ENCODE measurements at regions not wholly inside any gene's neighbourhood (a gene's known extent, or its start where the extent isn't known, plus 50 kb on each side); places are given as distances from the start of the nearest gene placed in this dataset.

DNA sequence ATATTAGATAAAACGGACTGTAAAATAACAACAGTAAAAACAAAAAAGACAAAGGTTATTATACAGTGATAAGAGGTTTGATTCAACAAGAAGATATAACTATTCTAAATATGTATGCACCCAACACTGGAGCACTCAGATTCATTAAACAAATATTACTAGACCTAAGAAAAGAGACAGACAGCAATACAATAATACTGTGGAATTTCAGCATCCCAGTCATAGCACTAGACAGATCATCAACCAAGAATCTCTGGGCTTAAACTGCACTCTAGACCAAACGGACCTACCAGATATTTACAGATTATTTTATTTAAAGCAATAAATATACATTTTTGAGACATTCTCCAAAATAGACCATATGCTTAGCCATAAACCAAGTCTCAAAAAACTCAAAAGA, 263.8 kb downstream of the C6orf118 start:
- Histone ChIP-seq H3K9me3 (ENCODE audit: low read depth) (no peaks in the 10 kb centered on the region), H3K4me1 (ENCODE audit: insufficient read depth) (no peaks in the 10 kb centered on the region), H2AFZ (no peak overlapping the region), H3K4me2 (no peak overlapping the region), H3K79me2 (no peaks in the 10 kb centered on the region), H3K27me3 (no peaks in the 10 kb centered on the region), H4K20me1 (ENCODE audit: insufficient read depth, poor library complexity, severe bottlenecking) (no peaks in the 10 kb centered on the region), H3K27ac (no peak overlapping the region), H3K36me3 (replicated peaks; ENCODE audit: insufficient read depth, low read depth) (no peaks in the 10 kb centered on the region), H3K9me2 (replicated peaks; ENCODE audit: insufficient read depth) (no peaks in the 10 kb centered on the region), H3K4me3 (no peak overlapping the region)
- WGBS (ENCODE audit: low lambda C conversion rate, missing lambda C conversion rate), result 76% methylated on average over 2 of the region's 2 CpGs
- no peak for DNase-seq (ENCODE audit: low spot score)
- TF ChIP-seq EZH2 (IDR thresholded peaks at IDR 0.05; ENCODE audit: borderline replicate concordance) (no peak), EZH2phosphoT487 (IDR thresholded peaks at IDR 0.05; ENCODE audit: low read depth, severe bottlenecking, unreplicated experiment) (no peak)
- TF ChIP-seq, protein P1, sequence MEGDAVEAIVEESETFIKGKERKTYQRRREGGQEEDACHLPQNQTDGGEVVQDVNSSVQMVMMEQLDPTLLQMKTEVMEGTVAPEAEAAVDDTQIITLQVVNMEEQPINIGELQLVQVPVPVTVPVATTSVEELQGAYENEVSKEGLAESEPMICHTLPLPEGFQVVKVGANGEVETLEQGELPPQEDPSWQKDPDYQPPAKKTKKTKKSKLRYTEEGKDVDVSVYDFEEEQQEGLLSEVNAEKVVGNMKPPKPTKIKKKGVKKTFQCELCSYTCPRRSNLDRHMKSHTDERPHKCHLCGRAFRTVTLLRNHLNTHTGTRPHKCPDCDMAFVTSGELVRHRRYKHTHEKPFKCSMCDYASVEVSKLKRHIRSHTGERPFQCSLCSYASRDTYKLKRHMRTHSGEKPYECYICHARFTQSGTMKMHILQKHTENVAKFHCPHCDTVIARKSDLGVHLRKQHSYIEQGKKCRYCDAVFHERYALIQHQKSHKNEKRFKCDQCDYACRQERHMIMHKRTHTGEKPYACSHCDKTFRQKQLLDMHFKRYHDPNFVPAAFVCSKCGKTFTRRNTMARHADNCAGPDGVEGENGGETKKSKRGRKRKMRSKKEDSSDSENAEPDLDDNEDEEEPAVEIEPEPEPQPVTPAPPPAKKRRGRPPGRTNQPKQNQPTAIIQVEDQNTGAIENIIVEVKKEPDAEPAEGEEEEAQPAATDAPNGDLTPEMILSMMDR (IDR thresholded peaks at IDR 0.05; ENCODE audit: poor library complexity), result no peak

DNA sequence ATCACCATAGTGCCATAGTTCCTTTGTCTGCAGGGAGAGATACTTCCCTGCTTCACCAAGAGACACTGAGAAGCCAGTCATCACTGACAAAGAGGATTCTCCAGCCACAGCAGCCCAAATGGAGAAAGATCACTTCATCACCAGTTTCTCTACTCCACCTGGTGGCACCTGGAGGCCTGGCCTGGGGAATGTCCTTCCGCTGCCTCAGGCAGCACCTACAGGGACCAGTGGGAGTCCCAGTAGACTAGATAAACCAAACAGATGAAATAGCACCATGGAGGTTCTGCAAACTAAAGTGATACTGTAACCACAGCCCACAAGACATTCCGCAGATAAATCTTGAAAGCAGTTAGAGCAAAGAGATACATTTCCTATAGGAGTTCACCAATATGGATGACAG, 266.5 kb downstream of the C6orf118 start:
- no peaks in the 10 kb centered on the region for H3K27me3 ChIP-seq
- H3K4me2 ChIP-seq, result no peak overlapping the region
- 86% methylated on average over 2 of the region's 2 CpGs for WGBS (ENCODE audit: low lambda C conversion rate, missing lambda C conversion rate)
- H3K79me2 ChIP-seq, result no peaks in the 10 kb centered on the region
- H3K9me3 ChIP-seq (ENCODE audit: low read depth), result no peaks in the 10 kb centered on the region
- H3K9me2 ChIP-seq (replicated peaks; ENCODE audit: insufficient read depth), result no peaks in the 10 kb centered on the region
- no peak for TF ChIP-seq EZH2 (IDR thresholded peaks at IDR 0.05; ENCODE audit: borderline replicate concordance)
- TF ChIP-seq, protein P1 (IDR thresholded peaks at IDR 0.05; ENCODE audit: poor library complexity), result no peak
- TF ChIP-seq EZH2phosphoT487 (IDR thresholded peaks at IDR 0.05; ENCODE audit: low read depth, severe bottlenecking, unreplicated experiment), result no peak
- H3K4me1 ChIP-seq (ENCODE audit: insufficient read depth), result no peaks in the 10 kb centered on the region
- no peak overlapping the region for H2AFZ ChIP-seq
- H3K4me3 ChIP-seq, result no peak overlapping the region
- no peak overlapping the region for H3K27ac ChIP-seq
- DNase-seq (ENCODE audit: low spot score), result no peak
- no peaks in the 10 kb centered on the region for H3K36me3 ChIP-seq (replicated peaks; ENCODE audit: insufficient read depth, low read depth)
- H4K20me1 ChIP-seq (ENCODE audit: insufficient read depth, poor library complexity, severe bottlenecking), result no peaks in the 10 kb centered on the region

DNA sequence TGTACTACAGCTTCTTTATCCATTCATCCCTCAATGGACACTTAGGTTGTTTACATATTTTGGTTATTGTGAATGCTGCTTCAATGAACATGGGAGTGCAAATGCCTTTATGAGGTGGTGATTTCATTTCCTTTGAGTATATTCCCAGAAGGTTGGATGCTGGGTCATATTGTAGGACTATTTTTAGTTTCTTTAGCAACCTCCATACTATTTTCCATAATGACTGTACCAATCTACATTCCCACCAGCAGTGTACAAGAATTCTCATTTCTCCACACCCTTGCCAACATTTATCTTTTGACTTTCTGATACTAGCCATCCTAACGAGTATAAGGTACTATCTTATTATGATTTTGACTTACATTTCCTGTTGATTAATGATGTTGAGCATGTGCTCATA, 269.0 kb downstream of the C6orf118 start:
- Histone ChIP-seq H2AFZ (no peak overlapping the region), H3K9me2 (replicated peaks; ENCODE audit: insufficient read depth) (no peaks in the 10 kb centered on the region), H3K36me3 (replicated peaks; ENCODE audit: insufficient read depth, low read depth) (no peaks in the 10 kb centered on the region), H3K4me2 (no peak overlapping the region), H3K27ac (no peak overlapping the region), H3K4me1 (ENCODE audit: insufficient read depth) (no peaks in the 10 kb centered on the region), H3K4me3 (no peak overlapping the region), H3K9me3 (ENCODE audit: low read depth) (no peaks in the 10 kb centered on the region), H3K79me2 (no peaks in the 10 kb centered on the region), H4K20me1 (ENCODE audit: insufficient read depth, poor library complexity, severe bottlenecking) (no peaks in the 10 kb centered on the region), H3K27me3 (no peaks in the 10 kb centered on the region)
- 87% methylated on average over 1 of the region's 1 CpG for WGBS (ENCODE audit: low lambda C conversion rate, missing lambda C conversion rate)
- DNase-seq (ENCODE audit: low spot score), result no peak
- TF ChIP-seq EZH2 (IDR thresholded peaks at IDR 0.05; ENCODE audit: borderline replicate concordance) (no peak), EZH2phosphoT487 (IDR thresholded peaks at IDR 0.05; ENCODE audit: low read depth, severe bottlenecking, unreplicated experiment) (no peak)
- TF ChIP-seq, protein P1 (IDR thresholded peaks at IDR 0.05; ENCODE audit: poor library complexity), result no peak

DNA sequence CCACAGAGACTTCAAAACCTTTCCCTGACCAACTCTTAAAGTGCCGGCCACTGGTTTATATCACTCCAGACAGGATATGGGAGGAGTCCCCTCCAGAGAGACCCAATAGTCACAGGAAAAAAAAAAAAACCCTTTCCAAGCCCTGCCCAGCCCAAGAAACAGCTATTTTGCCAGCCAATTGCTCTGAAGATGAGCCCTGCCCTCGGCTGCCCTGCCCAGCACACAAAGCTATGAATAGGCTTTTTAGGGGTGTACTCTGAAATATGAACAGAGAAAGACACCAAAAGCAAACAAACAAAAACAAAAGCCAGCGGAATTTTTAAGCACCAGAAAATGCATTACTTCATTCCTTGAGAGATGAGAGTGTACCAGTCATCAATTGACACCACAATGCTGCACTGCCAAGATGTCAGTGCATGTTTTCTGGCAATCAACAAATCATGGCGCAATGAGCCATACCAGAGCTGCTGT, 275.1 kb downstream of the C6orf118 start:
- 68% methylated on average over 4 of the region's 4 CpGs for WGBS (ENCODE audit: low lambda C conversion rate, missing lambda C conversion rate)
- no peak for DNase-seq (ENCODE audit: low spot score)

More for the DNA sequence above, 275.1 kb downstream of the C6orf118 start:
- no peaks in the 10 kb centered on the region for H3K79me2 ChIP-seq
- no peak overlapping the region for H3K4me3 ChIP-seq
- H4K20me1 ChIP-seq (ENCODE audit: insufficient read depth, poor library complexity, severe bottlenecking), result no peaks in the 10 kb centered on the region
- H2AFZ ChIP-seq, result no peak overlapping the region
- H3K27me3 ChIP-seq, result no peaks in the 10 kb centered on the region
- H3K9me3 ChIP-seq (ENCODE audit: low read depth), result no peaks in the 10 kb centered on the region
- no peaks in the 10 kb centered on the region for H3K36me3 ChIP-seq (replicated peaks; ENCODE audit: insufficient read depth, low read depth)
- no peaks in the 10 kb centered on the region for H3K4me1 ChIP-seq (ENCODE audit: insufficient read depth)
- H3K27ac ChIP-seq, result no peak overlapping the region
- no peak overlapping the region for H3K4me2 ChIP-seq
- no peaks in the 10 kb centered on the region for H3K9me2 ChIP-seq (replicated peaks; ENCODE audit: insufficient read depth)
- TF ChIP-seq EZH2phosphoT487 (IDR thresholded peaks at IDR 0.05; ENCODE audit: low read depth, severe bottlenecking, unreplicated experiment), result no peak
- no peak for TF ChIP-seq EZH2 (IDR thresholded peaks at IDR 0.05; ENCODE audit: borderline replicate concordance)
- TF ChIP-seq, protein P1 (IDR thresholded peaks at IDR 0.05; ENCODE audit: poor library complexity), result no peak
